ENCODE measurements at regions not wholly inside any gene's neighbourhood (a gene's known extent, or its start where the extent isn't known, plus 50 kb on each side); places are given as distances from the start of the nearest gene placed in this dataset.

GRCh38 chr7:98548971-98549370 lies 68.1 kb upstream of the NPTX2 start:
- H3K4me1 ChIP-seq: no peaks in the 10 kb centered on the region
- no peaks in the 10 kb centered on the region for H3K27me3 ChIP-seq
- no peak overlapping the region for H3K27ac ChIP-seq
- no peaks in the 10 kb centered on the region for H3K36me3 ChIP-seq
- peaks cover 15% of the 10 kb centered on the region for H3K9me3 ChIP-seq
- no peak overlapping the region for H3K4me3 ChIP-seq
- no peak for DNase-seq (ENCODE audit: low spot score in 2 of 2)
- 30% methylated on average over 2 of the region's 6 CpGs for WGBS
- TF ChIP-seq POLR2AphosphoS5 (IDR thresholded peaks at IDR 0.05) (no peak), CTCF (IDR thresholded peaks at IDR 0.05) (no peak)

GRCh38 chr7:98548370-98548769 lies 68.7 kb upstream of the NPTX2 start:
- TF ChIP-seq POLR2A (IDR thresholded peaks at IDR 0.05): no peak
- TF ChIP-seq POLR2AphosphoS5 (IDR thresholded peaks at IDR 0.05): no peak
- no peak for TF ChIP-seq CTCF (IDR thresholded peaks at IDR 0.05)
- no peak for TF ChIP-seq EP300 (IDR thresholded peaks at IDR 0.05)
- Histone ChIP-seq H3K36me3 (no peaks in the 10 kb centered on the region), H3K4me3 (no peak overlapping the region), H3K4me1 (no peaks in the 10 kb centered on the region), H3K27me3 (no peaks in the 10 kb centered on the region), H3K27ac (no peak overlapping the region), H3K9me3 (peaks cover 15% of the 10 kb centered on the region)
- no peak for DNase-seq (ENCODE audit: low spot score in 2 of 2)
- 92% methylated on average over 2 of the region's 2 CpGs for WGBS

GRCh38 chr7:98541101-98541500 lies 76.0 kb upstream of the NPTX2 start:
- Histone ChIP-seq H3K36me3 (no peaks in the 10 kb centered on the region), H3K27me3 (no peaks in the 10 kb centered on the region), H3K9me3 (no peaks in the 10 kb centered on the region), H3K4me1 (no peaks in the 10 kb centered on the region), H3K4me3 (no peak overlapping the region), H3K27ac (no peak overlapping the region)
- WGBS: 92% methylated on average over 4 of the region's 10 CpGs
- no peak for DNase-seq (ENCODE audit: low spot score in 2 of 2)
- no peak for TF ChIP-seq EP300 (IDR thresholded peaks at IDR 0.05)
- TF ChIP-seq POLR2AphosphoS5 (IDR thresholded peaks at IDR 0.05): no peak
- TF ChIP-seq CTCF (IDR thresholded peaks at IDR 0.05): no peak
- TF ChIP-seq POLR2A (IDR thresholded peaks at IDR 0.05): no peak

- Histone ChIP-seq H3K4me3 (no peak overlapping the region), H3K9me3 (no peaks in the 10 kb centered on the region), H3K27me3 (no peaks in the 10 kb centered on the region), H3K36me3 (no peaks in the 10 kb centered on the region), H3K27ac (no peak overlapping the region), H3K4me1 (no peaks in the 10 kb centered on the region)
- TF ChIP-seq POLR2A (IDR thresholded peaks at IDR 0.05) (no peak), CTCF (IDR thresholded peaks at IDR 0.05) (no peak), EP300 (IDR thresholded peaks at IDR 0.05) (no peak), POLR2AphosphoS5 (IDR thresholded peaks at IDR 0.05) (no peak)
- DNase-seq (ENCODE audit: low spot score in 2 of 2): no peak
- 85% methylated on average over 1 of the region's 1 CpG for WGBS
Measured at GRCh38 chr7:98539865-98540264, 77.2 kb upstream of the NPTX2 start.

GRCh38 chr7:98536803-98537202 lies 80.3 kb upstream of the NPTX2 start:
- H3K9me3 ChIP-seq: no peaks in the 10 kb centered on the region
- no peaks in the 10 kb centered on the region for H3K27me3 ChIP-seq
- H3K4me1 ChIP-seq: no peaks in the 10 kb centered on the region
- DNase-seq (ENCODE audit: low spot score in 2 of 2): no peak
- no peak overlapping the region for H3K4me3 ChIP-seq
- H3K36me3 ChIP-seq: no peaks in the 10 kb centered on the region
- TF ChIP-seq POLR2AphosphoS5 (IDR thresholded peaks at IDR 0.05): no peak
- TF ChIP-seq CTCF (IDR thresholded peaks at IDR 0.05): no peak
- TF ChIP-seq EP300 (IDR thresholded peaks at IDR 0.05): no peak
- TF ChIP-seq POLR2A (IDR thresholded peaks at IDR 0.05): no peak
- H3K27ac ChIP-seq: no peak overlapping the region
